Hepatocyte (in vitro differentiated cells): ENCODE measurements at regions not wholly inside any gene's neighbourhood (a gene's known extent, or its start where the extent isn't known, plus 50 kb on each side); places are given as distances from the start of the nearest gene placed in this dataset.

Experiments
- DNase-seq: peaks from one replicate; pipeline ENCODE4 v3.0.0-alpha.2; 2016; ENCODE audit warnings: low spot score
- H2AFZ ChIP-seq: fragments of 200-600 bp; sonication (generic); 2 replicates; pipeline ENCODE4 v1.6.0; 2016; ENCODE audit warnings: antibody characterized with exemption, mild to moderate bottlenecking
- H3K27ac ChIP-seq: fragments of 200-600 bp; sonication (generic); 2 replicates; pipeline ENCODE4 v1.5.1; 2016; ENCODE audit warnings: mild to moderate bottlenecking
- H3K27me3 ChIP-seq: fragments of 200-600 bp; sonication (generic); 2 replicates; pipeline ENCODE4 v1.6.1; 2016
- H3K36me3 ChIP-seq: fragments of 200-600 bp; sonication (generic); replicated peaks from 2 replicates; pipeline ENCODE4 v1.5.1; 2016; ENCODE audit warnings: low read depth; ENCODE audit not compliant: insufficient read depth
- H3K4me1 ChIP-seq: fragments of 200-600 bp; sonication (generic); 2 replicates; pipeline ENCODE4 v1.5.1; 2016; ENCODE audit warnings: mild to moderate bottlenecking, moderate library complexity; ENCODE audit not compliant: insufficient read depth
- H3K4me2 ChIP-seq: fragments of 200-600 bp; sonication (generic); 2 replicates; pipeline ENCODE4 v1.6.0; 2016
- H3K4me3 ChIP-seq: fragments of 200-600 bp; sonication (generic); 2 replicates; pipeline ENCODE4 v1.5.1; 2016; ENCODE audit warnings: mild to moderate bottlenecking
- H3K79me2 ChIP-seq: fragments of 200-600 bp; sonication (generic); 2 replicates; pipeline ENCODE4 v1.6.0; 2017; ENCODE audit warnings: mild to moderate bottlenecking
- H3K9me2 ChIP-seq: fragments of 200-600 bp; sonication (generic); replicated peaks from 2 replicates; pipeline ENCODE4 v1.6.0; 2017; ENCODE audit warnings: mild to moderate bottlenecking; ENCODE audit not compliant: insufficient read depth
- H3K9me3 ChIP-seq: fragments of 200-600 bp; sonication (generic); 2 replicates; pipeline ENCODE4 v1.5.1; 2016; ENCODE audit warnings: low read depth, mild to moderate bottlenecking
- H4K20me1 ChIP-seq: fragments of 200-600 bp; sonication (generic); 2 replicates; pipeline ENCODE4 v1.6.0; 2016; ENCODE audit warnings: mild to moderate bottlenecking; ENCODE audit not compliant: insufficient read depth, poor library complexity, severe bottlenecking
- EZH2 ChIP-seq: fragments of 200-600 bp; sonication (generic); IDR thresholded peaks from 2 replicates; pipeline ENCODE4 v1.6.1; 2016; ENCODE audit warnings: antibody characterized with exemption, mild to moderate bottlenecking, borderline replicate concordance
- EZH2phosphoT487 ChIP-seq: fragments of 200-600 bp; sonication (generic); IDR thresholded peaks from one replicate; pipeline ENCODE4 v1.6.1; 2018; ENCODE audit warnings: antibody characterized with exemption, mild to moderate bottlenecking, low read depth, moderate library complexity; ENCODE audit not compliant: unreplicated experiment, severe bottlenecking
- WGBS: methylation state at CpG from one replicate; pipeline ENCODE4 v1.1.6; 2016; ENCODE audit warnings: low lambda C conversion rate; ENCODE audit errors: missing lambda C conversion rate; 5-methylcytosine and 5-hydroxymethylcytosine counted together
- TF ChIP-seq, protein P1 (sequence below): fragments of 200-600 bp; sonication (generic); IDR thresholded peaks from 2 replicates; pipeline ENCODE4 v1.5.1; 2016; ENCODE audit warnings: antibody characterized with exemption, mild to moderate bottlenecking; ENCODE audit not compliant: poor library complexity

DNA sequence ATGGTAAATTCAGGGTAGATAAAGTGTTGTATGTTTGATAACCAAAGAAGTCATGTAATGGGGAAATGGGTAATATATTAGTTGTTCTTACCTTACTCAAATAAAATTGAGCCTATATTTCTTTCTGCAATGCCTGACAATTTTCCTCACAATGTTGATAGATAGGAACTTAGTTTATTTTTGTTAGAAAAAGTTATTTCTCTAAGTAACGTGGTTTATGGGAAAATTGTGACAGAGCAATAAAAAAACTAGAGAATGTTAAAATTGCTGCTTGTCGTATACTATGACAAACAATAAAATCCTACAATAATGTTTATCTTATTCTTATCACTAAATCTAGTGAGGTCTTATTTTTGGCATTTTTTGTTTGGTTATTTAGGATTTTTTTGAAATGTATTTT lies 534.1 kb downstream of the TMTC2 start:
- H3K9me2 ChIP-seq = no peaks in the 10 kb centered on the region
- H4K20me1 ChIP-seq = no peaks in the 10 kb centered on the region
- 71% methylated on average over 2 of the region's 2 CpGs for WGBS
- no peaks in the 10 kb centered on the region for H3K27me3 ChIP-seq
- no peak overlapping the region for H3K4me3 ChIP-seq
- no peaks in the 10 kb centered on the region for H3K4me1 ChIP-seq
- no peak overlapping the region for H3K4me2 ChIP-seq
- no peak for TF ChIP-seq EZH2
- TF ChIP-seq, protein P1, sequence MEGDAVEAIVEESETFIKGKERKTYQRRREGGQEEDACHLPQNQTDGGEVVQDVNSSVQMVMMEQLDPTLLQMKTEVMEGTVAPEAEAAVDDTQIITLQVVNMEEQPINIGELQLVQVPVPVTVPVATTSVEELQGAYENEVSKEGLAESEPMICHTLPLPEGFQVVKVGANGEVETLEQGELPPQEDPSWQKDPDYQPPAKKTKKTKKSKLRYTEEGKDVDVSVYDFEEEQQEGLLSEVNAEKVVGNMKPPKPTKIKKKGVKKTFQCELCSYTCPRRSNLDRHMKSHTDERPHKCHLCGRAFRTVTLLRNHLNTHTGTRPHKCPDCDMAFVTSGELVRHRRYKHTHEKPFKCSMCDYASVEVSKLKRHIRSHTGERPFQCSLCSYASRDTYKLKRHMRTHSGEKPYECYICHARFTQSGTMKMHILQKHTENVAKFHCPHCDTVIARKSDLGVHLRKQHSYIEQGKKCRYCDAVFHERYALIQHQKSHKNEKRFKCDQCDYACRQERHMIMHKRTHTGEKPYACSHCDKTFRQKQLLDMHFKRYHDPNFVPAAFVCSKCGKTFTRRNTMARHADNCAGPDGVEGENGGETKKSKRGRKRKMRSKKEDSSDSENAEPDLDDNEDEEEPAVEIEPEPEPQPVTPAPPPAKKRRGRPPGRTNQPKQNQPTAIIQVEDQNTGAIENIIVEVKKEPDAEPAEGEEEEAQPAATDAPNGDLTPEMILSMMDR = no peak
- TF ChIP-seq EZH2phosphoT487 = no peak
- H3K79me2 ChIP-seq = no peaks in the 10 kb centered on the region
- H3K27ac ChIP-seq = no peak overlapping the region
- H3K36me3 ChIP-seq = no peaks in the 10 kb centered on the region
- no peak overlapping the region for H2AFZ ChIP-seq
- H3K9me3 ChIP-seq = no peaks in the 10 kb centered on the region
- DNase-seq = no peak

DNA sequence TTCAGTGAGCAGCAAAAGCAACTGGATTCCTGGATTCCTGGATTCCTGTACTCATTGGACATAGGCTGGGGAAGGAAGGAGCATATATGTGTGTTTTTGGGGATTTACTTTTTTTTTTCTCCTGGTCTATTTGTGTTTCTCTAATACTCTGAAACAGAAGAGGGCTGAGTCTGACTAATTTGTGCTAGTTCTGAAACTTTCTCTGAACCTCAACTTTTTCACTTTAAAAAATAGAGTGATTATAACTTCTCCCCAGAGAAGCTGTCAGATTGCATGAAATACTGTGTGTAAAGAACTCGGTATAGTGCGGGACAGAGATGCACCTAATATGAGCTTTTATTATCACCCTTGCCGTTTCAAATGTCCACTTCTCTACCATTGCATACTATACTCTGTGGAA lies 529.5 kb downstream of the TMTC2 start:
- no peaks in the 10 kb centered on the region for H3K4me1 ChIP-seq
- no peaks in the 10 kb centered on the region for H3K9me3 ChIP-seq
- H3K9me2 ChIP-seq = no peaks in the 10 kb centered on the region
- H3K4me3 ChIP-seq = no peak overlapping the region
- no peaks in the 10 kb centered on the region for H3K36me3 ChIP-seq
- H3K79me2 ChIP-seq = no peaks in the 10 kb centered on the region
- no peaks in the 10 kb centered on the region for H3K27me3 ChIP-seq
- 93% methylated on average over 3 of the region's 3 CpGs for WGBS
- H4K20me1 ChIP-seq = no peaks in the 10 kb centered on the region
- no peak overlapping the region for H2AFZ ChIP-seq
- H3K27ac ChIP-seq = no peak overlapping the region
- TF ChIP-seq, protein P1 = no peak
- TF ChIP-seq EZH2 (no peak), EZH2phosphoT487 (no peak)
- H3K4me2 ChIP-seq = no peak overlapping the region
- DNase-seq = no peak

DNA sequence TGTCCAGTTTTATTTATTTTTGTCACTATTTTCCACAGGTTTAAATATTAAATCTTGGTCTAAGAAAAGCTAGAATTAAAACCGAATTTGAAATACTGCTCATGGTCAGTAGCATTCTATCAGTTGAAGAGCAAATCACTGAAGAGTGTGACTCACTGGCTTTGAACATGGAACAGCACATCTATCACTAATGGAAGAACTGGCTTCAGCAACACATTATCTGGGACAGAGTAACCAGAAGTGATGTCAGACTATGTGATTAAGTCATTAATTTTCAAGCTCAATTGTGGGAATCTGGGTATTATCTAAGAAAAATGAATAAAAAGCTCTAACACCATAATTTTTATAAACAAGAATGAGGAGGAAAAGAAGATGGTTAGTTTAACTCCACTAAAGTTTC lies 527.5 kb downstream of the TMTC2 start:
- 66% methylated on average over 1 of the region's 1 CpG for WGBS
- no peak overlapping the region for H3K4me2 ChIP-seq
- no peak overlapping the region for H2AFZ ChIP-seq
- no peak overlapping the region for H3K27ac ChIP-seq
- TF ChIP-seq EZH2phosphoT487 (no peak), EZH2 (no peak)
- TF ChIP-seq, protein P1 = no peak
- DNase-seq = no peak
- no peaks in the 10 kb centered on the region for H3K27me3 ChIP-seq
- no peaks in the 10 kb centered on the region for H4K20me1 ChIP-seq
- H3K9me3 ChIP-seq = no peaks in the 10 kb centered on the region
- no peaks in the 10 kb centered on the region for H3K36me3 ChIP-seq
- H3K9me2 ChIP-seq = no peaks in the 10 kb centered on the region
- no peaks in the 10 kb centered on the region for H3K79me2 ChIP-seq
- no peaks in the 10 kb centered on the region for H3K4me1 ChIP-seq
- H3K4me3 ChIP-seq = no peak overlapping the region

DNA sequence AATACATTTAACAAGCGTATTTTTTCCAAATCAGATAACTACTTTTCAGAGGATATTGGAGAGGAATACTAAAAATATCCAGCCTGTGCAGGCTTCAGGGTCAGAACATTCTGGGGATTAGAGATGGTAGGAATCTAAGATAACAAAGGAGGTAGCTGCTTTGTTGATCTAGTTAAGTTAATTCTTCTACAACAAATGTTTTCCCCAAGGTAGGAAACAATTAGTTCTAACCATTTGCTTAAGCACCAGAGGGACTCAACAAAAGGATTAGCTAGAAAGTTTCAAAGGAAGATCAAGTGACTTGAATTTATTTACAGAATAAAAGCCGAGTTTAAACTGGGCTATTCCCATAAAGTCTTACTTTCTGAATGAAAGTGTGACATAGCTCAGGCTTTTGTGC lies 524.2 kb downstream of the TMTC2 start:
- H4K20me1 ChIP-seq = no peaks in the 10 kb centered on the region
- H3K4me1 ChIP-seq = no peaks in the 10 kb centered on the region
- H3K4me3 ChIP-seq = no peak overlapping the region
- no peaks in the 10 kb centered on the region for H3K79me2 ChIP-seq
- no peak for DNase-seq
- no peak overlapping the region for H3K27ac ChIP-seq
- no peak for TF ChIP-seq EZH2
- TF ChIP-seq, protein P1 = no peak
- TF ChIP-seq EZH2phosphoT487 = no peak
- H3K4me2 ChIP-seq = no peak overlapping the region
- H3K9me3 ChIP-seq = no peaks in the 10 kb centered on the region
- H3K36me3 ChIP-seq = no peaks in the 10 kb centered on the region
- H3K27me3 ChIP-seq = no peaks in the 10 kb centered on the region
- H2AFZ ChIP-seq = no peak overlapping the region
- H3K9me2 ChIP-seq = no peaks in the 10 kb centered on the region
- WGBS = 37% methylated on average over 2 of the region's 2 CpGs
